MM.1S (cell line): ENCODE measurements at regions not wholly inside any gene's neighbourhood (a gene's known extent, or its start where the extent isn't known, plus 50 kb on each side); places are given as distances from the start of the nearest gene placed in this dataset.
A peak's percentile ranks its signal among the peaks of the same experiment; 100 is the strongest.

Experiments used
- DNase-seq: peaks from one replicate; pipeline ENCODE4 v3.0.0-alpha.2; 2015
- H2AFZ ChIP-seq: fragments of 300-600 bp; sonication (generic); 2 replicates; pipeline ENCODE4 v1.6.0; 2016; ENCODE audit warnings: antibody characterized with exemption, low read length
- H3F3A ChIP-seq: fragments of 300-600 bp; sonication (generic); 2 replicates; pipeline ENCODE4 v1.6.1; 2016; ENCODE audit warnings: mild to moderate bottlenecking, antibody characterized with exemption, low read length, moderate library complexity, mixed read lengths; ENCODE audit not compliant: insufficient read depth
- H3K27ac ChIP-seq: fragments of 300-600 bp; sonication (generic); 2 replicates; pipeline ENCODE4 v1.5.1; 2016; ENCODE audit warnings: mild to moderate bottlenecking, low read length
- H3K27me3 ChIP-seq: fragments of 300-600 bp; sonication (generic); replicated peaks from 2 replicates; pipeline ENCODE4 v1.6.0; 2016; ENCODE audit warnings: low read length; ENCODE audit not compliant: insufficient read depth
- H3K36me3 ChIP-seq: fragments of 300-600 bp; sonication (generic); replicated peaks from 2 replicates; pipeline ENCODE4 v1.6.1; 2016; ENCODE audit warnings: mild to moderate bottlenecking, low read length, mixed read lengths; ENCODE audit not compliant: insufficient read depth
- H3K4me1 ChIP-seq: fragments of 300-600 bp; sonication (generic); 2 replicates; pipeline ENCODE4 v1.6.1; 2016; ENCODE audit warnings: low read length, mixed read lengths
- H3K4me2 ChIP-seq: fragments of 300-600 bp; sonication (generic); 2 replicates; pipeline ENCODE4 v1.6.0; 2016; ENCODE audit warnings: low read depth, low read length
- H3K4me3 ChIP-seq: fragments of 300-600 bp; sonication (generic); 2 replicates; pipeline ENCODE4 v1.5.1; 2016; ENCODE audit warnings: low read length, mixed read lengths
- H3K79me2 ChIP-seq: fragments of 300-600 bp; sonication (generic); 2 replicates; pipeline ENCODE4 v1.6.1; 2016; ENCODE audit warnings: mixed run types, low read length, mixed read lengths
- H3K9ac ChIP-seq: fragments of 300-600 bp; sonication (generic); 2 replicates; pipeline ENCODE4 v1.6.1; 2016; ENCODE audit warnings: low read length, mixed read lengths
- H3K9me2 ChIP-seq: fragments of 300-600 bp; sonication (generic); replicated peaks from 2 replicates; pipeline ENCODE4 v1.6.1; 2016; ENCODE audit warnings: mild to moderate bottlenecking, low read length, mixed read lengths; ENCODE audit not compliant: insufficient read depth
- H3K9me3 ChIP-seq: fragments of 300-600 bp; sonication (generic); replicated peaks from 2 replicates; pipeline ENCODE4 v1.6.1; 2016; ENCODE audit warnings: mild to moderate bottlenecking, low read length, mixed read lengths; ENCODE audit not compliant: insufficient read depth
- H4K20me1 ChIP-seq: fragments of 300-600 bp; sonication (generic); 2 replicates; pipeline ENCODE4 v1.6.1; 2016; ENCODE audit warnings: mild to moderate bottlenecking, low read length, moderate library complexity, mixed read lengths; ENCODE audit not compliant: insufficient read depth
- CTCF ChIP-seq: fragments of 300-600 bp; sonication (generic); IDR thresholded peaks from 2 replicates; pipeline ENCODE4 v1.5.1; 2016; ENCODE audit warnings: antibody characterized with exemption, low read length, mixed read lengths
- EZH2 ChIP-seq: fragments of 300-600 bp; sonication (generic); optimal IDR thresholded peaks from 2 replicates; pipeline ENCODE3; 2017; ENCODE audit warnings: low read depth, mild to moderate bottlenecking, antibody characterized with exemption, low read length, mixed read lengths
- EZH2phosphoT487 ChIP-seq: fragments of 300-600 bp; sonication (generic); IDR thresholded peaks from 2 replicates; pipeline ENCODE4 v1.6.1; 2018; ENCODE audit warnings: antibody characterized with exemption, low read length

- Histone ChIP-seq H4K20me1 (no peaks in the 10 kb centered on the region), H3K27me3 (no peaks in the 10 kb centered on the region), H3K4me2 (0 out of 2 replicates have a peak overlapping the region, but pooled peaks have one; percentile 6), H3K9ac (no peak overlapping the region), H3K27ac (no peak overlapping the region), H3K79me2 (no peaks in the 10 kb centered on the region), H3F3A (no peaks in the 10 kb centered on the region), H3K36me3 (no peaks in the 10 kb centered on the region), H3K9me2 (no peaks in the 10 kb centered on the region), H2AFZ (no peak overlapping the region), H3K4me1 (no peaks in the 10 kb centered on the region), H3K4me3 (no peak overlapping the region), H3K9me3 (no peaks in the 10 kb centered on the region)
- TF ChIP-seq CTCF = no peak
- no peak for TF ChIP-seq EZH2phosphoT487
- no peak for TF ChIP-seq EZH2
- DNase-seq = peak; percentile 64
Observed at GRCh38 chr1:57966751-57967406, 543.0 kb upstream of the DAB1 start.

- no peaks in the 10 kb centered on the region for H3F3A ChIP-seq
- no peak overlapping the region for H2AFZ ChIP-seq
- H3K27ac ChIP-seq = no peak overlapping the region
- H3K27me3 ChIP-seq = no peaks in the 10 kb centered on the region
- no peaks in the 10 kb centered on the region for H4K20me1 ChIP-seq
- no peak overlapping the region for H3K4me3 ChIP-seq
- H3K9me2 ChIP-seq = no peaks in the 10 kb centered on the region
- H3K79me2 ChIP-seq = no peaks in the 10 kb centered on the region
- DNase-seq = peak; percentile 19
- H3K4me1 ChIP-seq = no peaks in the 10 kb centered on the region
- H3K9me3 ChIP-seq = no peaks in the 10 kb centered on the region
- TF ChIP-seq EZH2 = no peak
- peak; percentile 30 for TF ChIP-seq CTCF
- TF ChIP-seq EZH2phosphoT487 = no peak
- H3K4me2 ChIP-seq = 0 out of 2 replicates have a peak overlapping the region, but pooled peaks have one; percentile 6
- no peaks in the 10 kb centered on the region for H3K36me3 ChIP-seq
- H3K9ac ChIP-seq = no peak overlapping the region
Observed at GRCh38 chr1:57966340-57966739, 542.5 kb upstream of the DAB1 start.

GRCh38 chr1:57963581-57963980 lies 539.7 kb upstream of the DAB1 start:
- no peak overlapping the region for H3K27ac ChIP-seq
- H3K4me1 ChIP-seq = no peaks in the 10 kb centered on the region
- H3K36me3 ChIP-seq = no peaks in the 10 kb centered on the region
- no peak overlapping the region for H3K9ac ChIP-seq
- H3K27me3 ChIP-seq = no peaks in the 10 kb centered on the region
- no peak overlapping the region for H3K4me3 ChIP-seq
- H3K79me2 ChIP-seq = no peaks in the 10 kb centered on the region
- H3K9me3 ChIP-seq = no peaks in the 10 kb centered on the region
- H3F3A ChIP-seq = no peaks in the 10 kb centered on the region
- no peak overlapping the region for H2AFZ ChIP-seq
- H3K9me2 ChIP-seq = no peaks in the 10 kb centered on the region
- no peak for TF ChIP-seq EZH2
- no peak for TF ChIP-seq EZH2phosphoT487
- TF ChIP-seq CTCF = no peak
- DNase-seq = no peak
- no peak overlapping the region for H3K4me2 ChIP-seq
- no peaks in the 10 kb centered on the region for H4K20me1 ChIP-seq
